Mesendoderm (in vitro differentiated cells): ENCODE measurements at regions not wholly inside any gene's neighbourhood (a gene's known extent, or its start where the extent isn't known, plus 50 kb on each side); places are given as distances from the start of the nearest gene placed in this dataset.

Experiments used
- DNase-seq: peaks from one replicate; pipeline ENCODE4 v3.0.0; 2013
- H2AK5ac ChIP-seq: 2 replicates; pipeline ENCODE4 v1.6.1; 2013; ENCODE audit warnings: low read length, inconsistent platforms
- H2BK120ac ChIP-seq: 2 replicates; pipeline ENCODE4 v1.6.1; 2013; ENCODE audit warnings: low read depth, mild to moderate bottlenecking, low read length, moderate library complexity, mixed read lengths
- H2BK15ac ChIP-seq: replicated peaks from 2 replicates; pipeline ENCODE4 v1.6.1; 2013; ENCODE audit warnings: low read depth, mild to moderate bottlenecking, moderate library complexity
- H2BK5ac ChIP-seq: 2 replicates; pipeline ENCODE4 v1.6.1; 2013; ENCODE audit warnings: low read length, inconsistent platforms
- H3K18ac ChIP-seq: 2 replicates; pipeline ENCODE4 v1.6.1; 2013; ENCODE audit warnings: mild to moderate bottlenecking, low read length, mixed read lengths
- H3K23ac ChIP-seq: one replicate; pipeline ENCODE4 v1.6.1; 2013; ENCODE audit warnings: low read length
- H3K27ac ChIP-seq: 2 replicates; pipeline ENCODE4 v1.5.1; 2013; ENCODE audit warnings: low read depth, mild to moderate bottlenecking, inconsistent platforms, low read length, moderate library complexity
- H3K27me3 ChIP-seq: 2 replicates; pipeline ENCODE4 v1.6.1; 2013; ENCODE audit warnings: low read length, control low read depth, mild to moderate bottlenecking, inconsistent platforms; ENCODE audit not compliant: insufficient read depth, poor library complexity
- H3K36me3 ChIP-seq: 2 replicates; pipeline ENCODE4 v1.6.1; 2013; ENCODE audit warnings: low read length, inconsistent platforms; ENCODE audit not compliant: control insufficient read depth, insufficient read depth
- H3K4ac ChIP-seq: one replicate; pipeline ENCODE4 v1.6.1; 2013; ENCODE audit warnings: low read depth, mild to moderate bottlenecking, low read length, moderate library complexity
- H3K4me1 ChIP-seq: 2 replicates; pipeline ENCODE4 v1.6.1; 2013; ENCODE audit warnings: low read depth, low read length, inconsistent platforms; ENCODE audit not compliant: control insufficient read depth
- H3K4me2 ChIP-seq: 2 replicates; pipeline ENCODE4 v1.6.1; 2013; ENCODE audit warnings: low read length
- H3K4me3 ChIP-seq: 2 replicates; pipeline ENCODE4 v1.5.1; 2013; ENCODE audit warnings: mild to moderate bottlenecking, low read length
- H3K56ac ChIP-seq: one replicate; pipeline ENCODE4 v1.6.1; 2013; ENCODE audit warnings: low read length
- H3K79me1 ChIP-seq: 2 replicates; pipeline ENCODE4 v1.6.1; 2013; ENCODE audit warnings: low read length, inconsistent platforms
- H3K79me2 ChIP-seq: 2 replicates; pipeline ENCODE4 v1.6.1; 2013; ENCODE audit warnings: mild to moderate bottlenecking, low read length; ENCODE audit not compliant: control insufficient read depth, insufficient read depth
- H3K9ac ChIP-seq: 2 replicates; pipeline ENCODE4 v1.6.1; 2013; ENCODE audit warnings: low read length, inconsistent platforms
- H4K5ac ChIP-seq: one replicate; pipeline ENCODE4 v1.6.1; 2013; ENCODE audit warnings: low read length
- H4K8ac ChIP-seq: one replicate; pipeline ENCODE4 v1.6.1; 2013; ENCODE audit warnings: low read depth, mild to moderate bottlenecking, control low read depth, low read length, moderate library complexity
- WGBS: extraction: QIAGEN DNeasy Blood & Tissue Kit; methylation state at CpG from one replicate; pipeline ENCODE4 v1.1.7; 2013; ENCODE audit warnings: low lambda C conversion rate, missing lambda C conversion rate; ENCODE audit not compliant: insufficient coverage; ENCODE audit errors: extremely low coverage; 5-methylcytosine and 5-hydroxymethylcytosine counted together

- no CpG with 5 or more reads among the region's 5 CpGs for WGBS
- no peak overlapping the region for H2BK120ac ChIP-seq
- H3K18ac ChIP-seq, result no peak overlapping the region
- H3K4me2 ChIP-seq, result no peak overlapping the region
- H4K5ac ChIP-seq, result no peak overlapping the region
- H2BK5ac ChIP-seq, result no peak overlapping the region
- no peak overlapping the region for H3K4ac ChIP-seq
- H3K4me3 ChIP-seq, result no peak overlapping the region
- no peak overlapping the region for H2BK15ac ChIP-seq
- no peaks in the 10 kb centered on the region for H3K79me2 ChIP-seq
- H3K27me3 ChIP-seq, result no peaks in the 10 kb centered on the region
- no peak for DNase-seq
- peaks cover 9% of the 10 kb centered on the region for H3K4me1 ChIP-seq
- no peaks in the 10 kb centered on the region for H3K36me3 ChIP-seq
- no peak overlapping the region for H2AK5ac ChIP-seq
- H4K8ac ChIP-seq, result no peak overlapping the region
- no peak overlapping the region for H3K27ac ChIP-seq
- H3K56ac ChIP-seq, result no peak overlapping the region
- H3K9ac ChIP-seq, result no peak overlapping the region
- H3K23ac ChIP-seq, result no peak overlapping the region
- no peaks in the 10 kb centered on the region for H3K79me1 ChIP-seq
Observed at GRCh38 chr15:70582143-70582945, 181.0 kb downstream of the UACA start.

DNA sequence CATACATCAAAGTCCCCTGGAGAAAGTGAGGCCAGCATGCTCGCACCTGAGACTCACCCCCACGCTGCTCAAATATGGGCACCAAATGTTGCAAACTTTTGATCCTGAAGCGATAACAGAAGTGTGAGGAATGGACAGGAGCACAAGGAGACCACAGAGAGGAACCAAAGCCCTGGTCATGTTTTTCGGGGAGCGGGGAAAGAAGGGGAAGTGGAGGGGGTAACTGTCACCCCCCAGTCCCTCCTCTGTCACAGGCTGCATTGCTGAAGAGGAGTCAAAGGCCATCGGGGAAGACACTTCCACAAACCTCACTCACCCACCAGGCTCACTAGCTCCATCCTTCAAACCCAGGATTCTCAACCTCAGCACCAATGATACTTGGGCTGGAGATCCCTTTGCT, 182.4 kb downstream of the UACA start:
- H3K18ac ChIP-seq, result no peak overlapping the region
- H3K4me2 ChIP-seq, result no peak overlapping the region
- no peak overlapping the region for H3K23ac ChIP-seq
- no peaks in the 10 kb centered on the region for H3K79me2 ChIP-seq
- no peak for DNase-seq
- no peak overlapping the region for H3K9ac ChIP-seq
- H3K27me3 ChIP-seq, result no peaks in the 10 kb centered on the region
- H3K27ac ChIP-seq, result no peak overlapping the region
- H3K56ac ChIP-seq, result peak overlapping the region; percentile 11
- no peak overlapping the region for H3K4ac ChIP-seq
- no peak overlapping the region for H4K8ac ChIP-seq
- no peak overlapping the region for H2BK5ac ChIP-seq
- no peaks in the 10 kb centered on the region for H3K36me3 ChIP-seq
- H4K5ac ChIP-seq, result no peak overlapping the region
- H2BK120ac ChIP-seq, result no peak overlapping the region
- WGBS, result no CpG with 5 or more reads among the region's 6 CpGs
- H3K4me3 ChIP-seq, result no peak overlapping the region
- peak overlapping the region; percentile 32 for H2AK5ac ChIP-seq
- H3K4me1 ChIP-seq, result peaks cover 9% of the 10 kb centered on the region
- no peaks in the 10 kb centered on the region for H3K79me1 ChIP-seq
- no peak overlapping the region for H2BK15ac ChIP-seq

- Histone ChIP-seq H2BK15ac (no peak overlapping the region), H2AK5ac (no peak overlapping the region), H3K4me2 (no peak overlapping the region), H3K79me2 (no peaks in the 10 kb centered on the region), H4K5ac (no peak overlapping the region), H2BK120ac (no peak overlapping the region), H3K36me3 (no peaks in the 10 kb centered on the region), H4K8ac (no peak overlapping the region), H3K4ac (no peak overlapping the region), H3K4me1 (peaks cover 9% of the 10 kb centered on the region), H3K79me1 (no peaks in the 10 kb centered on the region), H3K27ac (no peak overlapping the region), H3K27me3 (no peaks in the 10 kb centered on the region), H3K9ac (no peak overlapping the region), H3K56ac (no peak overlapping the region), H3K18ac (peak overlapping the region; percentile 24), H2BK5ac (no peak overlapping the region), H3K23ac (no peak overlapping the region), H3K4me3 (no peak overlapping the region)
- DNase-seq, result no peak
- no CpG with 5 or more reads among the region's 10 CpGs for WGBS
Observed at GRCh38 chr15:70580286-70580685, 183.1 kb downstream of the UACA start.

DNA sequence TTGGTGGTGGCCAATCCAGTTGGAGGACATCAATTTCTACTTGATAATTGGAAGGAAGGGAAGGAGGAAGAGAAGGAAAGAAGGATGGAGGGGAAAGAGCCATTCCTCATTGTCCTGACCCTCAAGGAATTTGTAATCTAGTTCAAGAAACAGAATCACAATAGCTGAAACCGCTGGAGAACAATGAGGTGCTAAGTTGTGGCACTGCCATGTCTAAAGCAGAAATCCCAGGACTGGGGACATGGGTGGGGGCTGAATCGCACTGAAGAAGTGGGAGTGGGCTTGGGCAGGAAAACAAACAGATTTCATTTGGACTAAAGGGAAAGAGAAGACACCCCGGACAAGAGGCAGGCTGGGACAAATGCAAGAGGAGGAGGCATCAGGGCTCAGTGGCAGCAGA, 183.6 kb downstream of the UACA start:
- H3K79me1 ChIP-seq, result no peaks in the 10 kb centered on the region
- DNase-seq, result peak; percentile 58
- no peak overlapping the region for H3K4me3 ChIP-seq
- H2BK5ac ChIP-seq, result no peak overlapping the region
- no peak overlapping the region for H4K8ac ChIP-seq
- no peaks in the 10 kb centered on the region for H3K27me3 ChIP-seq
- H2BK15ac ChIP-seq, result no peak overlapping the region
- H4K5ac ChIP-seq, result no peak overlapping the region
- no peak overlapping the region for H3K4me2 ChIP-seq
- no peak overlapping the region for H3K9ac ChIP-seq
- peak overlapping the region; percentile 24 for H3K18ac ChIP-seq
- no peak overlapping the region for H2AK5ac ChIP-seq
- no peaks in the 10 kb centered on the region for H3K36me3 ChIP-seq
- no peak overlapping the region for H3K27ac ChIP-seq
- H3K4me1 ChIP-seq, result peaks cover 9% of the 10 kb centered on the region
- no peak overlapping the region for H3K4ac ChIP-seq
- no CpG with 5 or more reads among the region's 3 CpGs for WGBS
- no peak overlapping the region for H2BK120ac ChIP-seq
- no peak overlapping the region for H3K23ac ChIP-seq
- no peaks in the 10 kb centered on the region for H3K79me2 ChIP-seq
- no peak overlapping the region for H3K56ac ChIP-seq

DNA sequence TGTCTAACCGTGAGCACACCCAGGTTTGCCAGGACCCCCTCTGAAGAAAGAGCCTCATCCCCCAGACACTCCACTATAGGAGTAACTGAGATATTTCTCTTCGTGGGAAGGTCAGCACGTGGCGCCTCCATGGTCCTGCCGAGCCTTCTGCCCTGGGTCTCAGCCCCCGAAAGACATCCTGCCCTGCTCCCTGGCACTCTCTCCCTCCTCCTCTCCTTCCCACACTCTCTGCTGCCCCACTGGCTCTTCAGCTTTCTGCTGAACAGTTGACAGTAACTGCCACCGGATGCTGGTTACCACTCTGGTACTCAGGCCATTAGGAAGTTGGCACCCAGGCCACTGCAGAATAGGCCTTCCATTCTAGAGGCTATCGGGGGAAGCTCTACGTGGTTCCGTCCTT, 185.2 kb downstream of the UACA start:
- no peak overlapping the region for H2BK5ac ChIP-seq
- H4K5ac ChIP-seq, result no peak overlapping the region
- WGBS, result no CpG with 5 or more reads among the region's 10 CpGs

DNA sequence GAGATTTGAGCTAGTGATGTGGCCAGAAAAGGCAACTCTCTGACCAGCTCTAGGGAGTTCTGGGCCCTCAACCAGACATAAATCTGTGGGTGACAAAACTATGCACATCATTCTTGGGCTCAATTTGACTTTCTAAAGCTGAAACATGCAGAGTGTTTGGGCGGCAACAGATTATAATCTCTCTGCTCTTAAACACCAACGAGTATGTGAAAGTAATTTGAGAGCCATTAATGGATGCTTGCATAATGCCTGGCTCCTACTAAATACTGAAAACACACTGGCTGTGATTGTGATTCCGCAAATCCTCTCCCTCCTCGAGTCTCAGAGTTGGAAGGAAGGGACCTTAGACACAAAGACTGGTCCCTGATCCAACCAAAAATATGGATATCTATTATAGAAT, 186.7 kb downstream of the UACA start:
- Histone ChIP-seq H2BK120ac (no peak overlapping the region), H2BK5ac (no peak overlapping the region), H3K79me2 (no peaks in the 10 kb centered on the region), H4K8ac (no peak overlapping the region), H3K23ac (peak overlapping the region; percentile 10), H3K27me3 (no peaks in the 10 kb centered on the region), H3K4me2 (no peak overlapping the region), H3K79me1 (no peaks in the 10 kb centered on the region), H3K18ac (no peak overlapping the region), H3K56ac (no peak overlapping the region), H3K4me3 (no peak overlapping the region), H2AK5ac (no peak overlapping the region), H3K4me1 (peaks cover 9% of the 10 kb centered on the region), H3K27ac (no peak overlapping the region), H4K5ac (no peak overlapping the region), H3K4ac (no peak overlapping the region), H3K9ac (no peak overlapping the region), H2BK15ac (no peak overlapping the region), H3K36me3 (no peaks in the 10 kb centered on the region)
- WGBS, result no CpG with 5 or more reads among the region's 4 CpGs
- DNase-seq, result no peak

More for the DNA sequence above, 185.2 kb downstream of the UACA start:
- Histone ChIP-seq H3K56ac (no peak overlapping the region), H3K4ac (no peak overlapping the region), H3K27ac (no peak overlapping the region), H3K23ac (no peak overlapping the region), H3K9ac (no peak overlapping the region), H4K8ac (no peak overlapping the region), H2AK5ac (no peak overlapping the region), H3K4me2 (no peak overlapping the region), H3K4me3 (no peak overlapping the region), H3K79me2 (no peaks in the 10 kb centered on the region), H2BK120ac (no peak overlapping the region), H3K4me1 (peaks cover 9% of the 10 kb centered on the region), H2BK15ac (no peak overlapping the region), H3K18ac (no peak overlapping the region), H3K27me3 (no peaks in the 10 kb centered on the region), H3K79me1 (no peaks in the 10 kb centered on the region), H3K36me3 (no peaks in the 10 kb centered on the region)
- DNase-seq, result no peak
